SK-N-SH (cell line): ENCODE measurements at regions not wholly inside any gene's neighbourhood (a gene's known extent, or its start where the extent isn't known, plus 50 kb on each side); places are given as distances from the start of the nearest gene placed in this dataset.

ENCODE experiments used
- CTCF ChIP-seq: fragments of 200-600 bp; sonication (generic); IDR thresholded peaks from 2 replicates; pipeline ENCODE4 v1.6.1; 2017; ENCODE audit warnings: antibody characterized with exemption, mild to moderate bottlenecking, moderate library complexity
- ELF1 ChIP-seq: IDR thresholded peaks from 2 replicates; pipeline ENCODE4 v1.4.0; 2012
- EP300 ChIP-seq, 2 experiments: IDR thresholded peaks; 2 replicates each; pipeline versions ENCODE4 v1.4.0 to v1.6.1; 2012; ENCODE audit warnings: borderline replicate concordance in 1 of 2, low read depth in 1 of 2, low read length in 1 of 2
- EZH2phosphoT487 ChIP-seq: fragments of 200-600 bp; sonication (generic); IDR thresholded peaks from 2 replicates; pipeline ENCODE4 v1.6.1; 2017; ENCODE audit warnings: low read depth, mixed run types, mild to moderate bottlenecking, antibody characterized with exemption, moderate library complexity, borderline replicate concordance
- POLR2AphosphoS5 ChIP-seq: IDR thresholded peaks from 2 replicates; pipeline ENCODE4 v1.6.1; 2012; ENCODE audit warnings: low read depth, low read length
- REST ChIP-seq: IDR thresholded peaks from 2 replicates; pipeline ENCODE4 v1.6.1; 2012; ENCODE audit warnings: mild to moderate bottlenecking, low read depth, low read length, moderate library complexity
- SMC3 ChIP-seq: IDR thresholded peaks from 2 replicates; pipeline ENCODE4 v1.6.1; 2012; ENCODE audit warnings: low read depth, low read length, improper control_type of control experiment
- TCF12 ChIP-seq: IDR thresholded peaks from 2 replicates; pipeline ENCODE4 v1.4.0; 2012
- USF2 ChIP-seq: fragments of 150-350 bp; IDR thresholded peaks from 2 replicates; pipeline ENCODE4 v1.6.1; 2017; ENCODE audit warnings: antibody characterized with exemption, low read length, low read depth, borderline replicate concordance
- YY1 ChIP-seq: IDR thresholded peaks from 2 replicates; pipeline ENCODE4 v1.4.0; 2012; ENCODE audit warnings: low read depth, mild to moderate bottlenecking
- TF ChIP-seq, protein P1 (sequence below): IDR thresholded peaks from 2 replicates; pipeline ENCODE4 v1.4.0; 2012; ENCODE audit warnings: low read depth

DNA sequence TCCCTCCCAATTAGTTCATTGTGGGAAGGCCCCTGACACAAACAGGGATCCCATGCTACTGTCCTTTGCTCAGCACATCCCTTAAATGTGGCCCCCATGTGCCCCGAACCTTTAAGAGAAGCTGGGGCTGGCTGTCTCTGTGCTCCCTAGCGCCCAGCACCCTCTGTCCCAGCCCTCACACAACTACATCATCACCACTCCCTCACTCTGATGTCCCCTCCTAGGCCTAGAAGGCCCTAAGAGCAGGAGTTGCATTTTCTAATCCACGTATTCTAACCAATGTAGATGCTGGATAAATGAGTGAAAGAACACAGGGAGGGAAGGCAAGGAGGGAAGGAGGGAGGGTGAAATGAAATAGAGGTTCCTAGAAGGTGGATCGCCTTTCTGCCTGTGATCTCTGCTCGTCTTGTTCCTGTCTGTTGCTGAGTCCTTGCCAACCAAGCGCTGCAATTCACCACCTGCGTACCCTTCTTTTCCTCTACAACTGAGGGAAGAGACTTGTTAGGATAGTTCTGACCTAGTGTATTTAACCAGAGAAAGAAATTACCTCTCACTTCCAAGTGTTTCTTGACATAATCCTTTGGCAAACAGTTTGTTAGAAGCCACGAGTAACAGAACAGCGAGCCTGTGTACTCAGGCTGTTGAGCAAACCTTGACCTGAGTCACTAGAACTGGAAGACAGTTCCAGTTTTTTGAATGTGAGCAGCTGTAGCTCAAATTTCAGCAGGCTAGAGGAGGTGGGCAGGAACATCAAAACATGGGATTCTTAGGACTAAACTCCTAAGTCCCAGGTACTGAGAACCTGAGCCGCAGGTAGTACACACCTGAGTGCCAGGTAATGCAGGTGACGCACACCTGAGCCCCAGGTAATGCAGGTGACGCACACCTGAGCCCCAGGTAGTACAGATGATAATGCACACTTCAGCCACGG, 181.5 kb upstream of the ID2 start:
- TF ChIP-seq CTCF (no peak), TCF12 (no peak), YY1 (no peak), EZH2phosphoT487 (no peak), EP300 (IDR thresholded peaks at IDR 0.05; ENCODE audit: borderline replicate concordance in 1 of 2, low read depth in 1 of 2, low read length in 1 of 2) (no peak), SMC3 (no peak), USF2 (no peak), POLR2AphosphoS5 (no peak), REST (no peak), ELF1 (no peak)
- TF ChIP-seq, protein P1, sequence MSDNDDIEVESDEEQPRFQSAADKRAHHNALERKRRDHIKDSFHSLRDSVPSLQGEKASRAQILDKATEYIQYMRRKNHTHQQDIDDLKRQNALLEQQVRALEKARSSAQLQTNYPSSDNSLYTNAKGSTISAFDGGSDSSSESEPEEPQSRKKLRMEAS = no peak
